ENCODE measurements at regions not wholly inside any gene's neighbourhood (a gene's known extent, or its start where the extent isn't known, plus 50 kb on each side); places are given as distances from the start of the nearest gene placed in this dataset.

DNA sequence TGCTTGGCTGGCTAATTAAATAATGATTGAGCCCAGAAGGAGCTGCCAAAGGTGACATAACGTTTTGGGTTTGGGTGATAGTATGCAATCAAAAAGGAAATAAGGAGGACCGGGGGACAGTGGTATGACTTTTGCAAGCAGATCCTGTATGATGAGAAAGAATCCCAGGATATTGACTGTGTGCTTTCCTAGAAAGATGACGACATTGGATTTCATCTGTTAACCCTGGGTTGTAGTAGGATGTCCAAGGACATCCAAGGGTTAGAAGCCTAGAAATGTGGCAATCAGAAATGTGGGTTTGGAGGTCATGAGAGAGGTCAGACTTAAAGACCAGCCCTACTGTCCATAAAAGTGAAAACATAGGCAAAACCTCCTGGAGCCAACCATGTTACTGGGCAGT, 50.3 kb upstream of the HMHB1 start:
- Histone ChIP-seq H3K4me3 (no peak overlapping the region), H3K9me3 (ENCODE audit: low read depth) (no peaks in the 10 kb centered on the region), H4K20me1 (ENCODE audit: low read depth) (no peaks in the 10 kb centered on the region), H3K4me2 (no peak overlapping the region), H3K27ac (no peak overlapping the region), H3K4me1 (no peaks in the 10 kb centered on the region), H3F3A (ENCODE audit: low read depth) (no peaks in the 10 kb centered on the region), H3K9ac (no peak overlapping the region), H3K36me3 (no peaks in the 10 kb centered on the region), H3K27me3 (no peaks in the 10 kb centered on the region), H3K79me2 (ENCODE audit: low read depth) (no peaks in the 10 kb centered on the region), H2AFZ (replicated peaks) (no peak overlapping the region)
- Mint-ChIP-seq H3K27me3 (ENCODE audit: insufficient read depth, low read depth) (no peaks in the 10 kb centered on the region), H3K4me3 (no peak overlapping the region), H3K9me3 (no peaks in the 10 kb centered on the region), H3K27ac (no peak overlapping the region), H3K4me1 (no peaks in the 10 kb centered on the region), H3K36me3 (no peaks in the 10 kb centered on the region)
- no peak for TF ChIP-seq EZH2 (IDR thresholded peaks at IDR 0.05)
- TF ChIP-seq, protein P1, sequence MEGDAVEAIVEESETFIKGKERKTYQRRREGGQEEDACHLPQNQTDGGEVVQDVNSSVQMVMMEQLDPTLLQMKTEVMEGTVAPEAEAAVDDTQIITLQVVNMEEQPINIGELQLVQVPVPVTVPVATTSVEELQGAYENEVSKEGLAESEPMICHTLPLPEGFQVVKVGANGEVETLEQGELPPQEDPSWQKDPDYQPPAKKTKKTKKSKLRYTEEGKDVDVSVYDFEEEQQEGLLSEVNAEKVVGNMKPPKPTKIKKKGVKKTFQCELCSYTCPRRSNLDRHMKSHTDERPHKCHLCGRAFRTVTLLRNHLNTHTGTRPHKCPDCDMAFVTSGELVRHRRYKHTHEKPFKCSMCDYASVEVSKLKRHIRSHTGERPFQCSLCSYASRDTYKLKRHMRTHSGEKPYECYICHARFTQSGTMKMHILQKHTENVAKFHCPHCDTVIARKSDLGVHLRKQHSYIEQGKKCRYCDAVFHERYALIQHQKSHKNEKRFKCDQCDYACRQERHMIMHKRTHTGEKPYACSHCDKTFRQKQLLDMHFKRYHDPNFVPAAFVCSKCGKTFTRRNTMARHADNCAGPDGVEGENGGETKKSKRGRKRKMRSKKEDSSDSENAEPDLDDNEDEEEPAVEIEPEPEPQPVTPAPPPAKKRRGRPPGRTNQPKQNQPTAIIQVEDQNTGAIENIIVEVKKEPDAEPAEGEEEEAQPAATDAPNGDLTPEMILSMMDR (IDR thresholded peaks at IDR 0.05): no peak
- no peak for TF ChIP-seq EZH2phosphoT487 (IDR thresholded peaks at IDR 0.05)
- no peak for DNase-seq (ENCODE audit: low spot score)

DNA sequence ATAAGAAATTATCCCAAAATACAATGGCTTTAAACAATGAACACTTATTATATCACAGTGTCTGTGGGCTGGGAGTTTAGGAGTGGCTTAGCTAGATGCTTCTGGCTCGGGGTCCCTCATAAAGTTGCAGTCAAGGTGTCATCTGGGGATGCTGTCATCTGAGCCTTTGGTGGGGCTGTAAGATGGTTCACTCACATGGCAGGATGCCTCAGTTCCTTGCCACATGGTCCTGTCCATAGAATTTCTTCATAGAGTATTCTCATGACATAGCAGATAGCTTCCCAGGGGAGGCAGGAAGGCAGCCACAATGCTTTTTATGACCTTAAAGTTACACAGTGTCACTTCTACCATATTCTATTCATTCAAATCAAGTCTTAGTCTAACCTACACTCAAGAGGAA, 51.2 kb upstream of the HMHB1 start:
- Mint-ChIP-seq H3K27ac (no peak overlapping the region), H3K9me3 (no peaks in the 10 kb centered on the region), H3K4me3 (no peak overlapping the region), H3K27me3 (ENCODE audit: insufficient read depth, low read depth) (no peaks in the 10 kb centered on the region), H3K36me3 (no peaks in the 10 kb centered on the region), H3K4me1 (no peaks in the 10 kb centered on the region)
- Histone ChIP-seq H3K4me1 (no peaks in the 10 kb centered on the region), H3F3A (ENCODE audit: low read depth) (no peaks in the 10 kb centered on the region), H3K4me2 (no peak overlapping the region), H3K9me3 (ENCODE audit: low read depth) (no peaks in the 10 kb centered on the region), H4K20me1 (ENCODE audit: low read depth) (no peaks in the 10 kb centered on the region), H2AFZ (replicated peaks) (no peak overlapping the region), H3K27ac (no peak overlapping the region), H3K9ac (no peak overlapping the region), H3K79me2 (ENCODE audit: low read depth) (no peaks in the 10 kb centered on the region), H3K27me3 (no peaks in the 10 kb centered on the region), H3K4me3 (no peak overlapping the region), H3K36me3 (no peaks in the 10 kb centered on the region)
- TF ChIP-seq, protein P1 (IDR thresholded peaks at IDR 0.05): no peak
- no peak for TF ChIP-seq EZH2 (IDR thresholded peaks at IDR 0.05)
- no peak for DNase-seq (ENCODE audit: low spot score)

DNA sequence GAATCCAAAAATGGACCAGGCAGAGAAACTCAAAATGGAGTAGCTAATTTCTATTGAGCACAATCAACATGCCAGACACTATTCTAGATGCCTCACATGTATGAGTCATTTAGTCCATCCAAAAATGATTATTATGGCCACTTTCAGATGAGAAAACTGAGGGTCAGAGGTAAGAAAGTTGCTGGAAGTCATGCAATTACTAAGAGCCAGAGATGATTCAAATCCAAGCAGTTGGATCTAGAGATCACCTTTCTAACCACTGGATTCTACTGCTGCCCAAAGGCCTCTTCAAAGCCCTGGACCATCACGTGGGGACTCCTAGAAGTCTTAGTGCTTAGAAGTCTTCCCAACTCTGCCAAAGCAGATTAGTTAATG, 51.8 kb upstream of the HMHB1 start:
- H3K4me2 ChIP-seq: no peak overlapping the region
- H3K9ac ChIP-seq: no peak overlapping the region
- TF ChIP-seq EZH2phosphoT487 (IDR thresholded peaks at IDR 0.05): no peak
- TF ChIP-seq, protein P1 (IDR thresholded peaks at IDR 0.05): no peak
- no peak for TF ChIP-seq EZH2 (IDR thresholded peaks at IDR 0.05)
- H3K9me3 ChIP-seq (ENCODE audit: low read depth): no peaks in the 10 kb centered on the region
- no peaks in the 10 kb centered on the region for H3K79me2 ChIP-seq (ENCODE audit: low read depth)
- H4K20me1 ChIP-seq (ENCODE audit: low read depth): no peaks in the 10 kb centered on the region
- H3K27ac Mint-ChIP-seq: no peak overlapping the region
- no peak overlapping the region for H2AFZ ChIP-seq (replicated peaks)
- no peak for DNase-seq (ENCODE audit: low spot score)
- H3F3A ChIP-seq (ENCODE audit: low read depth): no peaks in the 10 kb centered on the region
- H3K4me1 Mint-ChIP-seq: no peaks in the 10 kb centered on the region
- no peaks in the 10 kb centered on the region for H3K9me3 Mint-ChIP-seq
- no peak overlapping the region for H3K27ac ChIP-seq
- H3K4me3 Mint-ChIP-seq: no peak overlapping the region
- H3K36me3 Mint-ChIP-seq: no peaks in the 10 kb centered on the region
- H3K4me1 ChIP-seq: no peaks in the 10 kb centered on the region
- no peaks in the 10 kb centered on the region for H3K27me3 ChIP-seq
- no peaks in the 10 kb centered on the region for H3K36me3 ChIP-seq
- no peak overlapping the region for H3K4me3 ChIP-seq
- no peaks in the 10 kb centered on the region for H3K27me3 Mint-ChIP-seq (ENCODE audit: insufficient read depth, low read depth)
